Psoas muscle (tissue), 7 donors: ENCODE measurements at regions not wholly inside any gene's neighbourhood (a gene's known extent, or its start where the extent isn't known, plus 50 kb on each side); places are given as distances from the start of the nearest gene placed in this dataset.

ENCODE experiments used
- ATAC-seq, 4 donors: fragments of 200-7000 bp; cut with Tn5 transposase; one replicate each; pipeline ENCODE4 v1.9.1; 2020; ENCODE audit warnings: moderate library complexity in 3 of 4, mild to moderate bottlenecking in 2 of 4
- DNase-seq, 2 donors: peaks; one replicate each; pipeline ENCODE4 v3.0.0-alpha.2; 2020
- H3K27ac ChIP-seq: fragments of 200-600 bp; one replicate; pipeline ENCODE4 v1.8.0; 2022
- H3K27me3 ChIP-seq, 3 donors: fragments of 200-600 bp in 1 of 3; one replicate each; pipeline versions ENCODE4 v1.6.1 to v1.8.0; 2013 to 2022; ENCODE audit warnings: low read length in 2 of 3, mild to moderate bottlenecking in 2 of 3, moderate library complexity in 1 of 3; ENCODE audit not compliant: insufficient read depth in 3 of 3
- H3K36me3 ChIP-seq, 2 donors: fragments of 200-600 bp in 1 of 2; one replicate each; pipeline versions ENCODE4 v1.6.1 to v1.8.0; 2013 to 2022; ENCODE audit warnings: low read depth in 1 of 2, mild to moderate bottlenecking in 1 of 2, moderate library complexity in 1 of 2; ENCODE audit not compliant: insufficient read depth in 1 of 2
- H3K4me1 ChIP-seq: fragments of 200-600 bp; one replicate; pipeline ENCODE4 v1.8.0; 2022
- H3K4me3 ChIP-seq: fragments of 200-600 bp; one replicate; pipeline ENCODE4 v1.8.0; 2022; ENCODE audit warnings: mild to moderate bottlenecking
- H3K9me3 ChIP-seq: fragments of 200-600 bp; one replicate; pipeline ENCODE4 v1.8.0; 2022
- CTCF ChIP-seq: fragments of 200-600 bp; IDR thresholded peaks from one replicate; pipeline ENCODE4 v1.8.0; 2022; ENCODE audit warnings: antibody characterized with exemption
- WGBS, 3 donors: extraction: QIAGEN DNeasy Blood & Tissue Kit; methylation state at CpG; one replicate each; pipeline versions ENCODE4 v1.1.6 to v1.1.7; 2013; 5-methylcytosine and 5-hydroxymethylcytosine counted together
- intact Hi-C, 2 donors: fragments of 100-400 bp; cut with DNase I; formaldehyde crosslinking; loops; one replicate each; pipeline versions ENCODE4 v1.11.0 to v1.14.2; 2022
- donor health status: healthy with polysubstance abuse.
- donor health status: DM: no; HTN: no; CAD: no; lungs with moderate emphysema.
- donor health status: Bipolar disorder and iron deficiency.
- donor health status: healthy.
- donor health status: DM: yes; HTN: yes; CAD: no.
- donor health status: DM: no; HTN: no; CAD: no.
- donor health status: DM: yes; HTN: yes; CAD: no.

- Histone ChIP-seq H3K27me3 (no peaks in the 10 kb centered on the region), H3K27ac (no peak overlapping the region), H3K9me3 (no peaks in the 10 kb centered on the region), H3K4me3 (no peak overlapping the region), H3K36me3 (no peaks in the 10 kb centered on the region), H3K4me1 (no peaks in the 10 kb centered on the region)
- intact Hi-C loops = loop anchor here (5.0 to 10.0 kb wide), 4 partner anchors 90 to 538 kb away; no protein-coding TSS in a partner anchor
- ATAC-seq (peak in 1 of 4 donors; percentile 36), DNase-seq (peak in 1 of 2 donors; percentile 60)
- no peak for TF ChIP-seq CTCF
- 58 to 69% (median 64%) methylated on average over 11 to 13 of the region's 13 CpGs for WGBS, 3 donors
These were observed 164.6 kb upstream of the BCOR start for GRCh38 chrX:40262157-40263013.

GRCh38 chrX:40261833-40262156 lies 164.0 kb upstream of the BCOR start:
- no peaks in the 10 kb centered on the region for H3K9me3 ChIP-seq
- H3K27ac ChIP-seq = no peak overlapping the region
- intact Hi-C loops = loop anchor here (5.0 to 10.0 kb wide), 4 partner anchors 89 to 537 kb away; no protein-coding TSS in a partner anchor
- ATAC-seq (no peak), DNase-seq (no peak)
- H3K4me1 ChIP-seq = no peaks in the 10 kb centered on the region
- H3K36me3 ChIP-seq = no peaks in the 10 kb centered on the region
- TF ChIP-seq CTCF = no peak
- H3K4me3 ChIP-seq = no peak overlapping the region
- WGBS, 3 donors = 80 to 86% (median 84%) methylated on average over 7 of the region's 7 CpGs
- no peaks in the 10 kb centered on the region for H3K27me3 ChIP-seq

DNA sequence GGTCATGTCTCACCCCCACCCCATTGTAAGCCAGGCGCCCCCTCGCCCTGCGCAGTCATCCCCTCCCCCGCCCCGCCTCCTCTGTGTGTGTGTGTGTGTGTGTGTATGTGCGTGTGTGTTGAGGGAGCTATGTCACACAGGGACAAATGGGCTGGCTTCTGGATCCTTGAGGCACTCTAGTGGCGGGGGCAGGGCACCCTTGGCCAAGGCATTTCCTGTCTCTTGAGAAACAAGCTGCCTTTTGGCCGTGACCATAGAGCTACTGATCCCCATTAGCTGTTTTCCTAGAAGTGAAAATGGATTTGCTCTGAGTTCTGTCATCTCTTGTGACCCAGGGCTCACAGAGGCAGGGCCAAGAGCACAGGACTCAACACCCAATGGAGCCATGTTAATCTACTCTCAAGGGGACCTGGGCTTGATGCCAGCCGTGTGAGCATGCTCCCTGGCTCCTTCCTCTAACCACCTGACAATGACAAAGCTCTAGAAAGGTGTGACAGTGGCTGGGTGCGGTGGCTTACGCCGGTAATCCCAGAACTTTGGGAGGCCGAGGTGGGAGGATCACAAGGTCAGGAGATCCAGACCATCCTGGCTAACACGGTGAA lies 162.5 kb upstream of the BCOR start:
- ATAC-seq (no peak), DNase-seq (no peak)
- no peaks in the 10 kb centered on the region for H3K27me3 ChIP-seq
- H3K9me3 ChIP-seq = no peaks in the 10 kb centered on the region
- WGBS, 3 donors = 78 to 89% (median 87%) methylated on average over 13 to 14 of the region's 14 CpGs
- H3K4me3 ChIP-seq = no peak overlapping the region
- no peak for TF ChIP-seq CTCF
- no peaks in the 10 kb centered on the region for H3K4me1 ChIP-seq
- no peaks in the 10 kb centered on the region for H3K36me3 ChIP-seq
- intact Hi-C loops = loop anchor here (5.0 to 10.0 kb wide), 4 partner anchors 88 to 535 kb away; no protein-coding TSS in a partner anchor
- no peak overlapping the region for H3K27ac ChIP-seq

DNA sequence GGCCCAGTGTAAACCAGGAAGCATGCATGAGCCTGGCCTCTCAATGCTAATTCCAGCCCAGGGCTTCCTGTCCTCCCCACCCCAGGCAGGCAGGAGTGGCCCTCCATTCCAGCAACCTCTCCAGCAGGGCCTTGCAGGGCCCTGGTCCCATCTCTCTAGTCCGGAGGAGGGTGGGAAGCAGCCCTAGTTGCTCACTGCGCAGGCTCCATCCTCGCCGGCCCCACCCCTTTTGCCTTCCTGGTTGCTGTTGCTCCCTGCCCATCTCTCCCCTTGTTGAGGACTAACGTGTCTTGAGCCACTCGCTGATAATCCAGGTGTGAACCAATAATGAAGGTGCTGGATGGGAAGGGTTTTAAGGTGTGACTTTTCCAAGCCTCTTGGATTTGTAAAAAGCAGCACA lies 161.2 kb upstream of the BCOR start:
- H3K4me3 ChIP-seq = no peak overlapping the region
- H3K36me3 ChIP-seq = no peaks in the 10 kb centered on the region
- no peaks in the 10 kb centered on the region for H3K9me3 ChIP-seq
- no peak for TF ChIP-seq CTCF
- no peak overlapping the region for H3K27ac ChIP-seq
- H3K27me3 ChIP-seq = no peaks in the 10 kb centered on the region
- intact Hi-C loops = no loop called here
- 84 to 94% (median 90%) methylated on average over 6 of the region's 6 CpGs for WGBS, 3 donors
- no peak for DNase-seq
- no peaks in the 10 kb centered on the region for H3K4me1 ChIP-seq
- ATAC-seq = no peak
